IPS-NIHi7 (cell line): ENCODE measurements at regions not wholly inside any gene's neighbourhood (a gene's known extent, or its start where the extent isn't known, plus 50 kb on each side); places are given as distances from the start of the nearest gene placed in this dataset.
"Not testable (repeated sequence)": the region's sequence is repeated elsewhere in the genome, so short reads cannot be mapped to it uniquely, and the experiment has no call there.

Experiments used
- DNase-seq: peaks from one replicate; pipeline ENCODE4 v3.0.0; 2012; ENCODE audit warnings: mixed read lengths; ENCODE audit errors: extremely low spot score

GRCh38 chr16:48687421-48688038 lies 77.5 kb upstream of the N4BP1 start:
- peak; percentile 90 for DNase-seq

- DNase-seq, result no peak
Observed at GRCh38 chr16:48684148-48684547, 74.2 kb upstream of the N4BP1 start.

- DNase-seq, result no peak
Observed at GRCh38 chr16:48682971-48683370, 73.0 kb upstream of the N4BP1 start.

- no peak for DNase-seq
Observed at GRCh38 chr16:48681520-48681919, 71.5 kb upstream of the N4BP1 start.

- no peak for DNase-seq
Observed at GRCh38 chr16:48680881-48681280, 70.9 kb upstream of the N4BP1 start.

- no peak for DNase-seq
Observed at GRCh38 chr16:48676836-48677235, 66.9 kb upstream of the N4BP1 start.

- DNase-seq, result not testable (repeated sequence)
Observed at GRCh38 chr16:48668184-48668583, 58.2 kb upstream of the N4BP1 start.

GRCh38 chr16:48659940-48660339 lies 50.0 kb upstream of the N4BP1 start:
- DNase-seq, result no peak
